HepG2 (cell line): ENCODE measurements at regions not wholly inside any gene's neighbourhood (a gene's known extent, or its start where the extent isn't known, plus 50 kb on each side); places are given as distances from the start of the nearest gene placed in this dataset.

Experiments
- ATAC-seq: fragments of 200-7000 bp; cut with Tn5 transposase; 3 replicates; pipeline ENCODE4 v1.9.1; 2020; ENCODE audit warnings: mild to moderate bottlenecking, moderate library complexity
- BruUV-seq: library from RNA; stranded (reverse); fragments of 400-500 nt; replicated peaks from 2 replicates; lab custom pipeline; 2021; lab: Mats Ljungman, UMichigan
- CTCF ChIA-PET: fragments of 300-600 bp; formaldehyde crosslinking; extraction: SDS; loops from one replicate; lab custom pipeline; 2021; ENCODE audit warnings: low total read pairs, inconsistent platforms, low intra/inter-chr PET ratio; lab: Yijun Ruan, JAX
- POLR2A ChIA-PET: fragments of 350-600 bp; sonication (Branson Sonifier 250); formaldehyde crosslinking; loops from one replicate; lab custom pipeline; 2020; ENCODE audit warnings: antibody characterized with exemption, inconsistent platforms; lab: Yijun Ruan, JAX
- DNase-seq: peaks from one replicate; pipeline ENCODE4 v3.0.0-alpha.2; 2015; ENCODE audit warnings: low spot score
- FAIRE-seq: peaks from 3 replicates; lab custom pipeline; 2011; peaks lifted over from hg19 to GRCh38; lab: Jason Lieb, UNC
- H2AFZ ChIP-seq: one replicate; pipeline ENCODE4 v1.6.1; 2011; ENCODE audit warnings: low read length, inconsistent platforms
- H3K27ac ChIP-seq: fragments of 300-600 bp; 3 replicates; pipeline ENCODE4 v1.8.0; 2011; ENCODE audit warnings: mixed run types, mild to moderate bottlenecking, mixed read lengths, low read length, inconsistent platforms; ENCODE audit not compliant: insufficient read depth; ENCODE audit errors: extremely low read length
- H3K27me3 ChIP-seq, 2 experiments: fragments of 200-600 bp in 1 of 2; 2 replicates in 1 of 2; 3 replicates in 1 of 2; pipeline versions ENCODE4 v1.6.0 to v1.8.0; 2011; ENCODE audit warnings: low read length in 2 of 2, mild to moderate bottlenecking in 2 of 2, moderate library complexity in 2 of 2, inconsistent platforms in 1 of 2; ENCODE audit not compliant: insufficient read depth in 2 of 2, control insufficient read depth in 1 of 2
- H3K36me3 ChIP-seq, 2 experiments: fragments of 200-600 bp in 1 of 2; replicated peaks in 1 of 2; 2 replicates in 1 of 2; 3 replicates in 1 of 2; pipeline versions ENCODE4 v1.5.1 to v1.8.0; 2011; ENCODE audit warnings: low read length in 2 of 2, inconsistent platforms in 1 of 2; ENCODE audit not compliant: insufficient read depth in 2 of 2, control insufficient read depth in 1 of 2
- H3K4me1 ChIP-seq: 2 replicates; pipeline ENCODE4 v1.5.1; 2012; ENCODE audit warnings: low read length, inconsistent platforms; ENCODE audit not compliant: insufficient read depth
- H3K4me2 ChIP-seq: 2 replicates; pipeline ENCODE4 v1.6.0; 2011; ENCODE audit warnings: low read depth, low read length, inconsistent platforms
- H3K4me3 ChIP-seq, 3 experiments: fragments of 200-600 bp in 1 of 3; sonication (generic), shearing (Covaris generic) in 1 of 3; replicated peaks in 1 of 3; 2 replicates each; pipeline ENCODE4 v1.5.1; 2011 to 2016; ENCODE audit warnings: low read length in 3 of 3, inconsistent platforms in 2 of 3, low read depth in 2 of 3, mild to moderate bottlenecking in 2 of 3, control low read depth in 1 of 3, mixed read lengths in 1 of 3; ENCODE audit not compliant: insufficient read depth in 1 of 3
- H3K79me2 ChIP-seq: one replicate; pipeline ENCODE4 v1.6.1; 2011; ENCODE audit warnings: low read length, inconsistent platforms; ENCODE audit not compliant: insufficient read depth
- H3K9ac ChIP-seq: 2 replicates; pipeline ENCODE4 v1.6.0; 2011; ENCODE audit warnings: mild to moderate bottlenecking, low read depth, low read length, inconsistent platforms; ENCODE audit not compliant: insufficient read depth
- H3K9me3 ChIP-seq: 2 replicates; pipeline ENCODE4 v1.5.1; 2012; ENCODE audit warnings: mild to moderate bottlenecking, low read length
- H4K20me1 ChIP-seq: 2 replicates; pipeline ENCODE4 v1.6.0; 2011; ENCODE audit warnings: inconsistent platforms, mild to moderate bottlenecking, low read length, moderate library complexity; ENCODE audit not compliant: insufficient read depth
- NR2F6 ChIP-seq, 2 experiments: IDR thresholded peaks; 2 replicates each; pipeline ENCODE4 v1.6.1; 2016; ENCODE audit warnings: antibody characterized with exemption in 1 of 2, mild to moderate bottlenecking in 1 of 2
- REL ChIP-seq: sonication (generic); formaldehyde crosslinking; conservative IDR thresholded peaks from 2 replicates; pipeline ENCODE4 v1.8.0; 2022; ENCODE audit warnings: mild to moderate bottlenecking, missing genetic modification reagents, moderate library complexity
- SIN3B ChIP-seq: fragments of 150-350 bp; IDR thresholded peaks from 2 replicates; pipeline ENCODE4 v1.6.1; 2014; ENCODE audit warnings: low read length
- SMARCC2 ChIP-seq: fragments of 450-650 bp; IDR thresholded peaks from 2 replicates; pipeline ENCODE4 v1.6.1; 2017; ENCODE audit warnings: antibody characterized with exemption, mild to moderate bottlenecking
- SMC3 ChIP-seq: IDR thresholded peaks from 2 replicates; pipeline ENCODE4 v1.6.1; 2011; ENCODE audit warnings: low read length, improper control_type of control experiment
- ZNF382 ChIP-seq: sonication (generic); formaldehyde crosslinking; IDR thresholded peaks from 2 replicates; pipeline ENCODE4 v1.5.0; 2020; ENCODE audit warnings: missing genetic modification reagents, mild to moderate bottlenecking, borderline replicate concordance
- ZNF460 ChIP-seq: sonication (generic); formaldehyde crosslinking; IDR thresholded peaks from 2 replicates; pipeline ENCODE4 v1.5.1; 2020; ENCODE audit warnings: missing genetic modification reagents, mild to moderate bottlenecking, borderline replicate concordance
- ZNF766 ChIP-seq: sonication (generic); formaldehyde crosslinking; IDR thresholded peaks from 2 replicates; pipeline ENCODE4 v1.5.0; 2020; ENCODE audit warnings: missing genetic modification reagents, borderline replicate concordance
- WGBS: methylation state at CpG from one replicate; pipeline ENCODE4 v1.1.6; 2017; ENCODE audit warnings: low lambda C conversion rate; 5-methylcytosine and 5-hydroxymethylcytosine counted together
- in situ Hi-C: cut with HindIII; loops from 2 replicates; pipeline ENCODE4 v1.10.0; 2017; ENCODE audit warnings: low pct_unique_long_range_greater_than_20kb; ENCODE audit not compliant: extremely low pct_ligation_motif_present
- intact Hi-C: fragments of 100-400 bp; cut with micrococcal nuclease; formaldehyde crosslinking; loops from one replicate; pipeline ENCODE4 v1.10.0; 2022; ENCODE audit not compliant: unreplicated experiment
- TF ChIP-seq, protein P1 (sequence below): sonication (generic); formaldehyde crosslinking; IDR thresholded peaks from 2 replicates; pipeline ENCODE4 v1.5.0; 2020; ENCODE audit warnings: mild to moderate bottlenecking, missing genetic modification reagents, moderate library complexity
- TF ChIP-seq, protein P2 (sequence below): sonication (generic); formaldehyde crosslinking; IDR thresholded peaks from 2 replicates; pipeline ENCODE4 v1.5.1; 2020; ENCODE audit warnings: mild to moderate bottlenecking, missing genetic modification reagents, borderline replicate concordance

DNA sequence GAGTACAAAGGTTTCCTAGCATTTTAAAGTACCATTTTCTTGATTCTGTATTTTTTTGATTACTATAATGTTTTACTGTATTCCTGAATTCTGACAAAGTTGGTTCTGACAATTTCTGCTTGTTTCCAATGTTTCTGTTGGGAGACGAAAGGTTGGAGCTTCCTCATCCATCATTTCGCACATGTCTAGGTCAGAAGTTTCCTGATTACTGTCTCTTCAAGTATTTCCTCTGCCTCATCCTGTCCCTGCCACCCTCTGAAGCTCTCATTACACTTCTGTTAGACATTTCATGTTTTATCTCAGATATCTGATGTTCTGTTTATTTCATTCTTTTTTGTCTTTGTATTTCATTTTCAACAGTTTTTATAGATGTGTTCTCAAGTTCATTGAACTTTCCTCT, 895.8 kb downstream of the TSN start:
- no peak overlapping the region for H2AFZ ChIP-seq
- intact Hi-C loops (no loop called here), in situ Hi-C loops (no loop called here)
- ChIA-PET POLR2A (no interaction called here), CTCF (no interaction called here)
- BruUV-seq: no TSS peak
- no peak overlapping the region for H3K9ac ChIP-seq
- no peaks in the 10 kb centered on the region for H3K36me3 ChIP-seq
- no peaks in the 10 kb centered on the region for H4K20me1 ChIP-seq
- H3K79me2 ChIP-seq: no peaks in the 10 kb centered on the region
- ATAC-seq (no peak), FAIRE-seq (no peak), DNase-seq (no peak)
- TF ChIP-seq ZNF382 (CRISPR knock-in tag) (no peak), SMC3 (no peak), SMARCC2 (no peak), ZNF766 (CRISPR knock-in tag) (no peak), ZNF460 (CRISPR knock-in tag) (no peak), REL (CRISPR knock-in tag) (no peak), NR2F6 (IDR thresholded peaks at IDR 0.05) (no peak), NR2F6 (CRISPR knock-in tag; IDR thresholded peaks at IDR 0.05) (no peak), SIN3B (no peak)
- TF ChIP-seq, protein P1, sequence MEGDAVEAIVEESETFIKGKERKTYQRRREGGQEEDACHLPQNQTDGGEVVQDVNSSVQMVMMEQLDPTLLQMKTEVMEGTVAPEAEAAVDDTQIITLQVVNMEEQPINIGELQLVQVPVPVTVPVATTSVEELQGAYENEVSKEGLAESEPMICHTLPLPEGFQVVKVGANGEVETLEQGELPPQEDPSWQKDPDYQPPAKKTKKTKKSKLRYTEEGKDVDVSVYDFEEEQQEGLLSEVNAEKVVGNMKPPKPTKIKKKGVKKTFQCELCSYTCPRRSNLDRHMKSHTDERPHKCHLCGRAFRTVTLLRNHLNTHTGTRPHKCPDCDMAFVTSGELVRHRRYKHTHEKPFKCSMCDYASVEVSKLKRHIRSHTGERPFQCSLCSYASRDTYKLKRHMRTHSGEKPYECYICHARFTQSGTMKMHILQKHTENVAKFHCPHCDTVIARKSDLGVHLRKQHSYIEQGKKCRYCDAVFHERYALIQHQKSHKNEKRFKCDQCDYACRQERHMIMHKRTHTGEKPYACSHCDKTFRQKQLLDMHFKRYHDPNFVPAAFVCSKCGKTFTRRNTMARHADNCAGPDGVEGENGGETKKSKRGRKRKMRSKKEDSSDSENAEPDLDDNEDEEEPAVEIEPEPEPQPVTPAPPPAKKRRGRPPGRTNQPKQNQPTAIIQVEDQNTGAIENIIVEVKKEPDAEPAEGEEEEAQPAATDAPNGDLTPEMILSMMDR (CRISPR knock-in tag): no peak
- TF ChIP-seq, protein P2, sequence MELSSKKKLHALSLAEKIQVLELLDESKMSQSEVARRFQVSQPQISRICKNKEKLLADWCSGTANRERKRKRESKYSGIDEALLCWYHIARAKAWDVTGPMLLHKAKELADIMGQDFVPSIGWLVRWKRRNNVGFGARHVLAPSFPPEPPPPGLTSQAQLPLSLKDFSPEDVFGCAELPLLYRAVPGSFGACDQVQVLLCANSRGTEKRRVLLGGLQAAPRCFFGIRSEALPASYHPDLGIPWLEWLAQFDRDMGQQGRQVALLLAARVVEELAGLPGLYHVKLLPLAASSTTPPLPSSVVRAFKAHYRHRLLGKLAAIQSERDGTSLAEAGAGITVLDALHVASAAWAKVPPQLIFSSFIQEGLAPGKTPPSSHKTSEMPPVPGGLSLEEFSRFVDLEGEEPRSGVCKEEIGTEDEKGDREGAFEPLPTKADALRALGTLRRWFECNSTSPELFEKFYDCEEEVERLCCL (CRISPR knock-in tag): no peak
- H3K27me3 ChIP-seq: no peaks in the 10 kb centered on the region
- WGBS: 6% methylated on average over 2 of the region's 2 CpGs
- H3K4me1 ChIP-seq: no peaks in the 10 kb centered on the region
- no peak overlapping the region for H3K27ac ChIP-seq
- H3K9me3 ChIP-seq: no peaks in the 10 kb centered on the region
- no peak overlapping the region for H3K4me2 ChIP-seq
- no peak overlapping the region for H3K4me3 ChIP-seq
